UCSD-AML1 (cell line): ENCODE measurements at regions not wholly inside any gene's neighbourhood (a gene's known extent, or its start where the extent isn't known, plus 50 kb on each side); places are given as distances from the start of the nearest gene placed in this dataset.
A peak's percentile ranks its signal among the peaks of the same experiment; 100 is the strongest.

Source experiments
- DNase-seq: peaks from one replicate; lab custom pipeline; 2025; ENCODE audit not compliant: unreplicated experiment; lab: John Stamatoyannopoulos, UW

GRCh38 chr3:107992976-107993684, 97.7 kb downstream of the CD47 start:
- no peak for DNase-seq

GRCh38 chr3:107990926-107991325, 99.9 kb downstream of the CD47 start:
- no peak for DNase-seq

GRCh38 chr3:107990433-107990832, 100.4 kb downstream of the CD47 start:
- DNase-seq, result no peak

GRCh38 chr3:107989661-107990060, 101.2 kb downstream of the CD47 start:
- no peak for DNase-seq

- no peak for DNase-seq
Observed at GRCh38 chr3:107988460-107989175, 102.2 kb downstream of the CD47 start.

GRCh38 chr3:107987036-107987939, 103.5 kb downstream of the CD47 start:
- DNase-seq, result no peak

GRCh38 chr3:107986505-107986904, 104.3 kb downstream of the CD47 start:
- no peak for DNase-seq

GRCh38 chr3:107985496-107985895, 105.3 kb downstream of the CD47 start:
- peak; percentile 24 for DNase-seq

GRCh38 chr3:107983247-107983646, 107.6 kb downstream of the CD47 start:
- DNase-seq, result no peak

- no peak for DNase-seq
Observed at GRCh38 chr3:107982165-107982564, 108.7 kb downstream of the CD47 start.

- DNase-seq, result peak; percentile 51
Observed at GRCh38 chr3:107981471-107982111, 109.2 kb downstream of the CD47 start.

- DNase-seq, result no peak
Observed at GRCh38 chr3:107979538-107979937, 111.3 kb downstream of the CD47 start.

- DNase-seq, result peak; percentile 10
Observed at GRCh38 chr3:107978131-107979055, 112.4 kb downstream of the CD47 start.

- no peak for DNase-seq
Observed at GRCh38 chr3:107977221-107978130, 113.4 kb downstream of the CD47 start.

- DNase-seq, result no peak
Observed at GRCh38 chr3:107976202-107976800, 114.5 kb downstream of the CD47 start.

GRCh38 chr3:107975529-107976201, 115.2 kb downstream of the CD47 start:
- peak; percentile 9 for DNase-seq

- no peak for DNase-seq
Observed at GRCh38 chr3:107973961-107974360, 116.9 kb downstream of the CD47 start.

GRCh38 chr3:107973152-107973551, 117.7 kb downstream of the CD47 start:
- DNase-seq, result no peak
